ENCODE measurements at regions not wholly inside any gene's neighbourhood (a gene's known extent, or its start where the extent isn't known, plus 50 kb on each side); places are given as distances from the start of the nearest gene placed in this dataset.

DNA sequence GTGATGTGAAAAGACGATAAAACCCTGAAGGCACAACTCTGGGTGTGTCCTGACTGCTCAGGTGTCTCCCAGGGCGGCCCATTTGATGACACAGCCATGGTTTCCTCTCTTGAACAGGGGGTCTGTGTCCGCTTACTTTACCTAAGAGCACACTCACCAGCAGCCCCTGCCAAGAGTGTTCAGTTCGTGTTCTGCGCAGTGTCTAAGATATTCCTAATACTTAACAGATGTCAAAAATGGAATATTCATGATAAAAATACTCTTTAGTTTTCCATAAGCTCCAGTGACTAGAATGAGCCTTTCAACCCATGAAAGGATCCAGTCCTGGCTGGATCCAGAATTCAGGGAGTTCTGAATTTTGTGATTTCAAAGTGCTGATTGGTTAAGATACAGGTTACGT is 492.4 kb downstream of the TNS3 start:
- Histone ChIP-seq H3K79me1 (ENCODE audit: low read depth, low read length) (no peaks in the 10 kb centered on the region), H3K23me2 (ENCODE audit: low read depth, low read length) (peaks cover 3% of the 10 kb centered on the region; the same call in 1 of the 2 replicates), H4K91ac (replicated peaks; ENCODE audit: insufficient read length, low read length) (no peak overlapping the region), H3K9me3 (ENCODE audit: insufficient read depth in 2 of 2, low read depth in 1 of 2, low read length in 1 of 2) (no peaks in the 10 kb centered on the region), H3K79me2 (ENCODE audit: control insufficient read depth in 1 of 2, insufficient read depth in 2 of 2, low read length in 2 of 2) (no peaks in the 10 kb centered on the region; a peak in 1 of 4 replicates), H4K20me1 (replicated peaks in 1 of 2; ENCODE audit: control insufficient read depth in 1 of 2, insufficient read depth in 2 of 2, low read length in 2 of 2) (no peaks in the 10 kb centered on the region), H2AK5ac (ENCODE audit: low read depth, low read length) (no peak overlapping the region), H4K8ac (ENCODE audit: extremely low read depth, insufficient read depth, low read length) (no peak overlapping the region), H3K14ac (ENCODE audit: insufficient read length) (no peak overlapping the region), H3K18ac (ENCODE audit: extremely low read depth, low read length) (no peak overlapping the region), H3K4me3 (ENCODE audit: extremely low read depth in 1 of 4, insufficient read depth in 2 of 4, low read depth in 3 of 4, low read length in 4 of 4) (no peak overlapping the region), H3K27me3 (replicated peaks in 1 of 4; ENCODE audit: control insufficient read depth in 3 of 4, extremely low read depth in 1 of 4, insufficient read depth in 3 of 4, low read length in 3 of 4) (no peaks in the 10 kb centered on the region; a peak in 2 of 7 replicates), H4K5ac (ENCODE audit: insufficient read length, low read depth, low read length) (no peak overlapping the region), H2AFZ (ENCODE audit: low read length) (no peak overlapping the region), H3K27ac (ENCODE audit: low read depth, low read length) (no peak overlapping the region), H2BK15ac (ENCODE audit: low read length) (no peak overlapping the region), H2BK120ac (replicated peaks; ENCODE audit: low read depth, low read length) (no peak overlapping the region), H3K23ac (ENCODE audit: insufficient read length) (no peak overlapping the region), H3K4me1 (replicated peaks in 1 of 4; ENCODE audit: control insufficient read depth in 3 of 4, insufficient read depth in 4 of 4, low read length in 3 of 4) (no peaks in the 10 kb centered on the region), H2BK5ac (ENCODE audit: low read depth, low read length) (no peak overlapping the region), H2BK20ac (ENCODE audit: low read length) (no peak overlapping the region), H3K9ac (replicated peaks in 1 of 4; ENCODE audit: extremely low read depth in 1 of 4, low read depth in 3 of 4, low read length in 3 of 4) (no peak overlapping the region), H3K56ac (replicated peaks; ENCODE audit: insufficient read length, low read depth, low read length) (no peak overlapping the region), H3K36me3 (ENCODE audit: control insufficient read depth in 2 of 4, insufficient read depth in 4 of 4, low read length in 3 of 4) (no peaks in the 10 kb centered on the region), H3K4ac (replicated peaks; ENCODE audit: insufficient read length, low read depth, low read length) (no peak overlapping the region), H3K4me2 (ENCODE audit: insufficient read depth in 1 of 2, low read depth in 2 of 2, low read length in 2 of 2) (no peak overlapping the region), H2BK12ac (ENCODE audit: low read depth, low read length) (no peak overlapping the region)
- TF ChIP-seq TCF12 (IDR thresholded peaks at IDR 0.05; ENCODE audit: low read depth, low read length) (no peak), PHF8 (conservative IDR thresholded peaks at IDR 0.05; ENCODE audit: low read depth, low read length) (no peak), ATF3 (IDR thresholded peaks at IDR 0.05; ENCODE audit: insufficient read depth, low read depth, low read length) (no peak), EZH2 (IDR thresholded peaks at IDR 0.05; ENCODE audit: low read depth, low read length, severe bottlenecking) (no peak), CTBP2 (IDR thresholded peaks at IDR 0.05; ENCODE audit: borderline replicate concordance, insufficient read depth, insufficient read length, low read length) (no peak), BCL11A (IDR thresholded peaks at IDR 0.05; ENCODE audit: low read depth in 2 of 2, low read length in 2 of 2) (no peak), RNF2 (IDR thresholded peaks at IDR 0.05; ENCODE audit: borderline replicate concordance, low read depth, low read length, missing control alignments, poor library complexity, severe bottlenecking) (no peak), RFX5 (IDR thresholded peaks at IDR 0.05; ENCODE audit: borderline replicate concordance, low read depth, low read length) (no peak), RXRA (IDR thresholded peaks at IDR 0.05; ENCODE audit: insufficient read depth, low read depth, low read length) (no peak), SIX5 (IDR thresholded peaks at IDR 0.05; ENCODE audit: low read depth, low read length) (no peak), CHD2 (IDR thresholded peaks at IDR 0.05; ENCODE audit: low read length) (no peak), TBP (IDR thresholded peaks at IDR 0.05; ENCODE audit: low read depth, low read length) (no peak), CBX5 (IDR thresholded peaks at IDR 0.05; ENCODE audit: low read depth, low read length) (no peak), TEAD4 (IDR thresholded peaks at IDR 0.05; ENCODE audit: low read depth, low read length) (no peak)
- no peak for FAIRE-seq
- ChIA-PET POLR2A (ENCODE audit: partially characterized antibody) (no interaction called here), CTCF (ENCODE audit: partially characterized antibody) (interaction anchor here (0.9 to 2.9 kb wide), 3 partner anchors 11 to 960 kb away, joined by 3 to 18 read pairs (median 4); no protein-coding TSS in a partner anchor)
- 88% methylated on average over 6 of the region's 6 CpGs; no CpG with 5 or more reads in 1 of the 2 experiments for WGBS, 2 experiments (ENCODE audit: extremely low coverage in 1 of 2, insufficient coverage in 1 of 2, insufficient read length in 1 of 2, insufficient replicate concordance in 2 of 2, low coverage in 1 of 2, low lambda C conversion rate in 2 of 2, missing lambda C conversion rate in 1 of 2)
- DNase-seq (ENCODE audit: low read depth in 1 of 2, low spot score in 2 of 2): no peak

Measured in H1 (cell line).